MCF 10A (cell line): ENCODE measurements at regions not wholly inside any gene's neighbourhood (a gene's known extent, or its start where the extent isn't known, plus 50 kb on each side); places are given as distances from the start of the nearest gene placed in this dataset.

Source experiments
- BruUV-seq: library from RNA; stranded (reverse); fragments of 400-500 nt; replicated peaks from 2 replicates; lab custom pipeline; 2021; lab: Mats Ljungman, UMichigan
- CTCF ChIA-PET: fragments of 300-600 bp; sonication (Branson Sonifier 250); formaldehyde crosslinking; extraction: SDS; loops from one replicate; lab custom pipeline; 2021; ENCODE audit warnings: antibody characterized with exemption, inconsistent platforms; lab: Yijun Ruan, JAX
- POLR2A ChIA-PET: fragments of 300-600, 350-650 bp; sonication (Branson Sonifier 250); formaldehyde crosslinking; extraction: SDS; loops from one replicate; lab custom pipeline; 2020; ENCODE audit warnings: antibody characterized with exemption, inconsistent platforms; lab: Yijun Ruan, JAX
- DNase-seq: peaks from one replicate; pipeline ENCODE4 v3.0.0-alpha.2; 2018; ENCODE audit not compliant: unreplicated experiment
- H3K27ac Mint-ChIP-seq: one replicate; pipeline ENCODE4 v1.8.0; 2022; ENCODE audit warnings: mild to moderate bottlenecking, low read depth, mixed read lengths; ENCODE audit not compliant: unreplicated experiment
- H3K27me3 Mint-ChIP-seq: one replicate; pipeline ENCODE4 v1.8.0; 2022; ENCODE audit warnings: mixed read lengths; ENCODE audit not compliant: insufficient read depth, unreplicated experiment
- H3K36me3 Mint-ChIP-seq: one replicate; pipeline ENCODE4 v1.8.0; 2022; ENCODE audit warnings: mild to moderate bottlenecking, moderate library complexity, mixed read lengths; ENCODE audit not compliant: insufficient read depth, unreplicated experiment
- H3K4me1 Mint-ChIP-seq: one replicate; pipeline ENCODE4 v1.8.0; 2022; ENCODE audit warnings: mixed read lengths; ENCODE audit not compliant: insufficient read depth, unreplicated experiment
- H3K4me3 Mint-ChIP-seq: one replicate; pipeline ENCODE4 v1.8.0; 2022; ENCODE audit warnings: mild to moderate bottlenecking, moderate library complexity, mixed read lengths; ENCODE audit not compliant: unreplicated experiment
- H3K9me3 Mint-ChIP-seq: one replicate; pipeline ENCODE4 v1.8.0; 2022; ENCODE audit warnings: mixed read lengths; ENCODE audit not compliant: unreplicated experiment
- CTCF ChIP-seq: fragments of 200-600 bp; IDR thresholded peaks from one replicate; pipeline ENCODE4 v1.8.0; 2022; ENCODE audit warnings: antibody characterized with exemption, mild to moderate bottlenecking; ENCODE audit not compliant: unreplicated experiment
- intact Hi-C: fragments of 100-400 bp; cut with micrococcal nuclease; formaldehyde crosslinking; loops from 2 replicates; pipeline ENCODE4 v1.14.1; 2022

GRCh38 chr3:117264204-117264994, 554.8 kb downstream of the TUSC7 start:
- ChIA-PET CTCF (interaction anchor here (0.6 kb wide), 1 partner anchor 40 kb away, joined by 3 read pairs; no protein-coding TSS in a partner anchor), POLR2A (interaction anchor here (0.9 kb wide), 1 partner anchor 197 kb away, joined by 3 read pairs; no protein-coding TSS in a partner anchor)
- no peak for TF ChIP-seq CTCF
- DNase-seq: no peak
- Mint-ChIP-seq H3K4me3 (no peak overlapping the region), H3K36me3 (no peaks in the 10 kb centered on the region), H3K27me3 (peaks cover 53% of the 10 kb centered on the region), H3K4me1 (no peaks in the 10 kb centered on the region), H3K9me3 (no peaks in the 10 kb centered on the region), H3K27ac (no peak overlapping the region)
- no TSS peak for BruUV-seq
- intact Hi-C loops: no loop called here

GRCh38 chr3:117266806-117267205, 557.2 kb downstream of the TUSC7 start:
- Mint-ChIP-seq H3K4me3 (no peak overlapping the region), H3K27ac (no peak overlapping the region), H3K36me3 (no peaks in the 10 kb centered on the region), H3K27me3 (peaks cover 77% of the 10 kb centered on the region), H3K9me3 (no peaks in the 10 kb centered on the region), H3K4me1 (no peaks in the 10 kb centered on the region)
- TF ChIP-seq CTCF: no peak
- intact Hi-C loops: no loop called here
- BruUV-seq: no TSS peak
- ChIA-PET CTCF (interaction anchor here (0.7 to 1.0 kb wide), 3 partner anchors 15 to 1422 kb away, joined by 3 to 5 read pairs (median 5); no protein-coding TSS in a partner anchor), POLR2A (no interaction called here)
- no peak for DNase-seq

GRCh38 chr3:117268318-117268717, 558.7 kb downstream of the TUSC7 start:
- H3K4me3 Mint-ChIP-seq: no peak overlapping the region
- H3K4me1 Mint-ChIP-seq: no peaks in the 10 kb centered on the region
- no TSS peak for BruUV-seq
- ChIA-PET CTCF (no interaction called here), POLR2A (no interaction called here)
- intact Hi-C loops: no loop called here
- DNase-seq: no peak
- H3K9me3 Mint-ChIP-seq: no peaks in the 10 kb centered on the region
- no peak overlapping the region for H3K27ac Mint-ChIP-seq
- TF ChIP-seq CTCF: no peak
- no peaks in the 10 kb centered on the region for H3K36me3 Mint-ChIP-seq
- H3K27me3 Mint-ChIP-seq: peaks cover 78% of the 10 kb centered on the region

GRCh38 chr3:117272274-117272673, 562.7 kb downstream of the TUSC7 start:
- POLR2A ChIA-PET: no interaction called here
- no TSS peak for BruUV-seq

More at GRCh38 chr3:117272274-117272673, 562.7 kb downstream of the TUSC7 start:
- Mint-ChIP-seq H3K36me3 (no peaks in the 10 kb centered on the region), H3K9me3 (no peaks in the 10 kb centered on the region), H3K4me3 (no peak overlapping the region), H3K4me1 (no peaks in the 10 kb centered on the region), H3K27me3 (peaks cover 84% of the 10 kb centered on the region), H3K27ac (no peak overlapping the region)
- DNase-seq: no peak
- intact Hi-C loops: loop anchor here (5.0 kb wide), 1 partner anchor 255 kb away; no protein-coding TSS in a partner anchor
- CTCF ChIA-PET: no interaction called here
- TF ChIP-seq CTCF: no peak
